GM12875 (cell line): ENCODE measurements at regions not wholly inside any gene's neighbourhood (a gene's known extent, or its start where the extent isn't known, plus 50 kb on each side); places are given as distances from the start of the nearest gene placed in this dataset.
"Not testable (repeated sequence)": the region's sequence is repeated elsewhere in the genome, so short reads cannot be mapped to it uniquely, and the experiment has no call there.

Experiments
- H3K4me3 ChIP-seq: one replicate; pipeline ENCODE4 v1.5.1; 2011; ENCODE audit warnings: low read depth, low read length, control low read depth
- TF ChIP-seq, protein P1 (sequence below): IDR thresholded peaks from 2 replicates; pipeline ENCODE4 v1.5.1; 2011; ENCODE audit warnings: low read depth, mild to moderate bottlenecking, control low read depth, inconsistent platforms, low read length, moderate library complexity, borderline replicate concordance; ENCODE audit not compliant: insufficient read depth

DNA sequence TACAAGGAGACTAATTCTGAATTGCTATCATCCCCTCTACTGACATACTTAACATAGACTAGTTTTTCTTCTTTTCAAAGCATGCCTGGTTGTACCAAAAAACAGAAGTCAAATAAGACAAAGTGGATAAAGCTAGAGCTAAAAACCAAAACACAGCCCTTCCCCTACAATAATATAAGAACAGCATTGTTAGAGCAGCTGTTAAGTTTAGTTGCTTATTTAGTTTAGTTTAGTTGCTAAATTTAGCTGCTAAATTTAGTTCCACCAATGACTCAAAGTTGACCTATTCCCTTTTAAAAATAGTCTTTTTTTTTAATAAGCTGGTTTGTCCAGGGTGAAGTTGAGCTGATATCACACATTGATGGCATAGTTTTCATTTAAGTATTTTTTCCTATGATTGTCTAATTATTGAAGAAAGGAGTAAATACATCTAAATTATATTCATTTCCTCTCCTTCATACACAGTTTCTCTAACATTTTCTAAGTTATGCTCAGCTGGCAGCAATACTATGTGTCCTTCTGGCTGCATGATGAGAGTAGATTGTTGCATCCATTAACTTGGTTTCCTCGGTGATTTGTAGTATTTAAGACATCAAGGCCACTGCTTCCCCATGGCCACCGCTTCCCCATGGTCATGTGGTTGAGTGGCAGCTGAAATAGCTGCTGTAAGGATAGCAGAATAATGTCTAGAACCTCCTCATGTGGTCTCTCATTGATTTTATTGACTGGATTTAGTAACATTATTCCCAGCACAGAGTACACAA, 718.6 kb upstream of the NECTIN3 start:
- TF ChIP-seq, protein P1, sequence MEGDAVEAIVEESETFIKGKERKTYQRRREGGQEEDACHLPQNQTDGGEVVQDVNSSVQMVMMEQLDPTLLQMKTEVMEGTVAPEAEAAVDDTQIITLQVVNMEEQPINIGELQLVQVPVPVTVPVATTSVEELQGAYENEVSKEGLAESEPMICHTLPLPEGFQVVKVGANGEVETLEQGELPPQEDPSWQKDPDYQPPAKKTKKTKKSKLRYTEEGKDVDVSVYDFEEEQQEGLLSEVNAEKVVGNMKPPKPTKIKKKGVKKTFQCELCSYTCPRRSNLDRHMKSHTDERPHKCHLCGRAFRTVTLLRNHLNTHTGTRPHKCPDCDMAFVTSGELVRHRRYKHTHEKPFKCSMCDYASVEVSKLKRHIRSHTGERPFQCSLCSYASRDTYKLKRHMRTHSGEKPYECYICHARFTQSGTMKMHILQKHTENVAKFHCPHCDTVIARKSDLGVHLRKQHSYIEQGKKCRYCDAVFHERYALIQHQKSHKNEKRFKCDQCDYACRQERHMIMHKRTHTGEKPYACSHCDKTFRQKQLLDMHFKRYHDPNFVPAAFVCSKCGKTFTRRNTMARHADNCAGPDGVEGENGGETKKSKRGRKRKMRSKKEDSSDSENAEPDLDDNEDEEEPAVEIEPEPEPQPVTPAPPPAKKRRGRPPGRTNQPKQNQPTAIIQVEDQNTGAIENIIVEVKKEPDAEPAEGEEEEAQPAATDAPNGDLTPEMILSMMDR: no peak
- H3K4me3 ChIP-seq: no peak overlapping the region

DNA sequence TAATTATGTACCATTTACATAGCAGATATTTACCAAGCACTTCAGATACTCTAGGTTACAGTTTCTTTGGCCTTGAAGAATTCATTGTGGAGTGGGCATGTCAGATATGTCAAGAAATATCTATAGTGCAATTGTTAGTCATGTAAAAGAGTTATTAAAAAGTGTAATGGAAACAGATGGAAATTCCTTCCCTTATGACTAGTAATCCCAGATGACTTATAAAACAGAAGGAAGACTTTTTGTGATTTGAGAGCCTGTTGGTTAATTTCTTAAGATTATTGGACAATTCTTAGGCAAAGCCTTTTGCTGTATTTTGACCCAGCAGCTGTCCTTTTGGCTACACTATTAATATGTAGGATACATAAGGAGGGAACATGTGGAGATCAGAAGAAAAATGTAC, 708.9 kb upstream of the NECTIN3 start:
- H3K4me3 ChIP-seq: no peak overlapping the region
- TF ChIP-seq, protein P1: no peak

DNA sequence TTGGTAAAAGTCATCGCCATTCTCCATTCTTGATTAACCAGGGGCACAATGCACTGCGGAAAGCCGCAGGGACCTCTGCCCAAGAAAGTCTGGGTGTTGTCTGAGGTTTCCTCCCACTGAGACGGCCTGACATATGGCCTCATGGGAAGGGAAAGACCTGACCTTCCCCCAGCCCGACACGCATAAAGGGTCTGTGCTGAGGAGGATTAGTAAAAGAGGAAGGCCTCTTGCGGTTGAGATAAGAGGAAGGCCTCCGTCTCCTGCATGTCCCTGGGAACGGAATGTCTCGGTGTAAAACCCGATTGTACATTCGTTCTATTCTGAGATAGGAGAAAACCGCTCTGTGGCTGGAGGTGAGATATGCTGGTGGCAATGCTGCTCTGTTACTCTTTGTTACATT, 704.3 kb upstream of the NECTIN3 start:
- not testable (repeated sequence) for H3K4me3 ChIP-seq

DNA sequence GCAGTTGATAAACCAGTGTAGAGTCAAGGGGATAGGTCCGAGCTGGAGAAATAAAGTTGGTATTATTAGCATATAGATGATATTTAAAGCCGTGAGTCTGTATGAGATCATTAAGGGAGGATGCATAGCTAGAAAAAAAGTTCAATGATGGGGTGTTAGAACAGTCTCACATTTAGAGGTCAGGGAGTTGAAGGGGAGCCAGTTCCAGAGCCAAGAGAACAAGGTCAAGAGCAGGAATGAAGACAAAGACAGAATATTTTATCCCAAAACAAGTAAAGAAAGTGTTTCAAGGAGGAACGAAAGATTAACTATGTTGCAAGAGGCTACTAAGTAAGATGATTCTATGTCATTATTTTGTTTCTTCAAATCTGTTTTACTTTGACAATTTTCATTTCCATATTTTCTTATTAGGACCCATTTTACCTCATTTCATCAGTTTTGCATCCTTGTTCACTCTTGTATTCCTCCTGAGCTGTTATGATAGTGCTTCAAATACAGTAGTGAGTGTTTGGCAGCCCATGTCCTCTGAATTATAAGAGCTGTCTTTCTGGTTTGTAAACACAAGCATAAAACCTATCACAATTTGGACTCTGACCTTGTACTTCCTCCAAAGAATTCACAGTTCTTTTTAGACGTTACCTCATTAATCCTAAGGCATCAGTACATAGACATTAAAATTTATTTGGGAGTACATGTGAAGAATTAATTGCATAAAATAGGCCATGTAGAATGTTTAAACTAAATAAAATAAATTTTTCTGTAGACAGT, 695.7 kb upstream of the NECTIN3 start:
- TF ChIP-seq, protein P1: no peak

DNA sequence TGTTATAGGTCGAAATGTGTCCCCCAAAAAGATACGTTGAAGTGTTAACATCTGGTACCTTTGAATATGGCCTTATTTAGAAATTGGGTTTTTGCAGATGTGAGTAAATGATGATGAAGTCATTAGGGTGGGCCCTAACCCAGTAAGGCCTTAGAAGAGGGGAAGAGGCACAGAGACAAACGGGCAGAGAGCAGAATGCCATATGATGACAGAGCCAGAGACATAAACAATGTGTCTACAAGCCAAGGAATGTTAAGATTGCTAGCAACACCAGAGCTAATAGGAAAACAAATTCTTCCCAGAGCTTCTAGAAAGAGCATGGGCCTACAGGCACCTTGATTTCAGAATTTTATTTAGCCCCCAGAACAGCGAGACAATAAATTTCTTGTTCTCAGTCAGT, 693.1 kb upstream of the NECTIN3 start:
- TF ChIP-seq, protein P1: no peak
- H3K4me3 ChIP-seq: no peak overlapping the region

More for the DNA sequence above, 695.7 kb upstream of the NECTIN3 start:
- no peak overlapping the region for H3K4me3 ChIP-seq

DNA sequence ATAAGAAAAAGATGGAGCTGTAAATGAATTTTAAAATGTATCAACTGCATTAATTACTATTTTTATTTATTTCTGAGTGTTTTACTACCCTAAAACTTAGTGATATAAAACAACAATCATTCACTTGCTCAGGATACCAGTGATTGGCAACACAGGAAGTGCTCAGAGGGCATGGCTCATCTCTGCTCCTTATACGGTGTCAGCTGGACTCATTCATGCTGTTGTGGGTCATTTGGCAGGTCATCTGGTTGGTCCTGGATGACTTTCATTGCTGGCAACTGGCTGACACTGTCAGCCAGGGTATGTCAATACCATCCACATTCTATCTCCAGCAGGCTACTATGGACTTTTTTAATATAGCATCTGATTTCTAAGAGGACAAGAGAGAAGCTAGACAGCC, 689.6 kb upstream of the NECTIN3 start:
- TF ChIP-seq, protein P1: no peak
- H3K4me3 ChIP-seq: no peak overlapping the region

DNA sequence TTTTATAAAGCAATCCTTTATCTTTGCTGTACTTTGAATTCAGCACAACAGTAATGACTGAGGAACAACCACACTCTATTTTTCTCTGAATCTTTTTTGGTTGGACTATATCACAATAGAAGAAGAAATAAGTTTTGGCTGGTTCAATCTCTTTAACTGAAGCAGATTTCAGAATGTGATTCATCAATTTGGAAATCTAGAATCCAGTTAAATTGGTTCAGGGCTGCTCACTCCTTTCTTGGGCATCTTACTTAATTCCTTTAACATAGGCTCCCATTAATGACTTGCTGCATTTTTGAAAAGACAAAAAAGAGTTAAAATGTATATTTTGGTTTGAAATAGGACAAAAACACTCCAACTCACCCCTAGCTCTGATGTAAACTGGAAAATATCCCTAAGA, 688.3 kb upstream of the NECTIN3 start:
- TF ChIP-seq, protein P1: no peak
- H3K4me3 ChIP-seq: no peak overlapping the region
